Testis (tissue), 2 donors: ENCODE measurements at regions not wholly inside any gene's neighbourhood (a gene's known extent, or its start where the extent isn't known, plus 50 kb on each side); places are given as distances from the start of the nearest gene placed in this dataset.

Experiments
- DNase-seq: peaks from one replicate; pipeline ENCODE4 v3.0.0-alpha.2; 2019
- H3K27ac ChIP-seq, 2 donors: fragments of 200-600 bp; sonication (generic); one replicate each; pipeline ENCODE4 v1.5.1; 2019
- H3K27me3 ChIP-seq: fragments of 200-600 bp; sonication (generic); one replicate; pipeline ENCODE4 v1.5.1; 2019
- H3K36me3 ChIP-seq: fragments of 200-600 bp; sonication (generic); one replicate; pipeline ENCODE4 v1.5.1; 2017; ENCODE audit warnings: low read depth; ENCODE audit errors: missing control alignments
- H3K4me1 ChIP-seq: fragments of 200-600 bp; sonication (generic); one replicate; pipeline ENCODE4 v1.5.1; 2019
- H3K4me3 ChIP-seq, 2 donors: fragments of 200-600 bp; sonication (generic); one replicate each; pipeline ENCODE4 v1.5.1; 2017 to 2019
- H3K9me3 ChIP-seq: fragments of 200-600 bp; sonication (generic); one replicate; pipeline ENCODE4 v1.5.1; 2017
- POLR2A ChIP-seq: fragments of 450-650 bp; IDR thresholded peaks from one replicate; pipeline ENCODE4 v1.6.1; 2017; ENCODE audit warnings: antibody characterized with exemption, mild to moderate bottlenecking, moderate library complexity
- WGBS, 2 donors: methylation state at CpG; one replicate each; pipeline ENCODE4 v1.1.5; 2018; 5-methylcytosine and 5-hydroxymethylcytosine counted together
- intact Hi-C: fragments of 100-400 bp; cut with DNase I; formaldehyde crosslinking; loops from one replicate; pipeline ENCODE4 v1.15.1; 2023; ENCODE audit warnings: low total_unique reads
- TF ChIP-seq, protein P1 (sequence below), 3 experiments: fragments of 450-650 bp in 2 of 3; fragments of 200-600 bp in 1 of 3; sonication (generic) in 1 of 3; IDR thresholded peaks; one replicate each; pipeline ENCODE4 v1.5.1; 2016 to 2019; ENCODE audit warnings: antibody characterized with exemption in 3 of 3, mild to moderate bottlenecking in 2 of 3, moderate library complexity in 1 of 3

DNA sequence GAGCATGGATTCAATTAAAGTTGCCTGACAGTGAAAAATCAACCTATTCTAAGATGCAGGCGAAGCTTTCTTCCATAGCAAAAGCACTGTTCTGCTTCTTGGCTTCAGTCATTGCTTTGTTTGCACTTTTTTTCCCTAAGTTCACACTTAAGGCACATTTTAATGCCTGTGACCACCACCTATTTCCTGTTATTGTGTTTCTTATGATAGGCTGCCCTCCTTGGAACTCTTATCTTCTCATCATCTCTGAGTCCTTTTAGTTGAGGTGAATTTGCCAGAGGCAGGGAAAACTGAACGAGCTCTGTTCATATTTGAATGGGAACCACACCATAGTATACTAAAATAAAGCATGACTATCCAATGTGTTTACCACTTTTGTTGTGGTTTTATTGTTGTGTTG lies 119.8 kb downstream of the SPCS3 start:
- Histone ChIP-seq H3K4me1 (no peaks in the 10 kb centered on the region), H3K27me3 (no peaks in the 10 kb centered on the region), H3K27ac (no peak overlapping the region), H3K36me3 (no peaks in the 10 kb centered on the region), H3K9me3 (no peaks in the 10 kb centered on the region), H3K4me3 (no peak overlapping the region)
- TF ChIP-seq, protein P1, sequence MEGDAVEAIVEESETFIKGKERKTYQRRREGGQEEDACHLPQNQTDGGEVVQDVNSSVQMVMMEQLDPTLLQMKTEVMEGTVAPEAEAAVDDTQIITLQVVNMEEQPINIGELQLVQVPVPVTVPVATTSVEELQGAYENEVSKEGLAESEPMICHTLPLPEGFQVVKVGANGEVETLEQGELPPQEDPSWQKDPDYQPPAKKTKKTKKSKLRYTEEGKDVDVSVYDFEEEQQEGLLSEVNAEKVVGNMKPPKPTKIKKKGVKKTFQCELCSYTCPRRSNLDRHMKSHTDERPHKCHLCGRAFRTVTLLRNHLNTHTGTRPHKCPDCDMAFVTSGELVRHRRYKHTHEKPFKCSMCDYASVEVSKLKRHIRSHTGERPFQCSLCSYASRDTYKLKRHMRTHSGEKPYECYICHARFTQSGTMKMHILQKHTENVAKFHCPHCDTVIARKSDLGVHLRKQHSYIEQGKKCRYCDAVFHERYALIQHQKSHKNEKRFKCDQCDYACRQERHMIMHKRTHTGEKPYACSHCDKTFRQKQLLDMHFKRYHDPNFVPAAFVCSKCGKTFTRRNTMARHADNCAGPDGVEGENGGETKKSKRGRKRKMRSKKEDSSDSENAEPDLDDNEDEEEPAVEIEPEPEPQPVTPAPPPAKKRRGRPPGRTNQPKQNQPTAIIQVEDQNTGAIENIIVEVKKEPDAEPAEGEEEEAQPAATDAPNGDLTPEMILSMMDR (IDR thresholded peaks at IDR 0.05) = no peak
- TF ChIP-seq POLR2A = no peak
- WGBS, 2 donors = 69 to 70% methylated on average over 2 of the region's 2 CpGs
- intact Hi-C loops = no loop called here
- DNase-seq = no peak

DNA sequence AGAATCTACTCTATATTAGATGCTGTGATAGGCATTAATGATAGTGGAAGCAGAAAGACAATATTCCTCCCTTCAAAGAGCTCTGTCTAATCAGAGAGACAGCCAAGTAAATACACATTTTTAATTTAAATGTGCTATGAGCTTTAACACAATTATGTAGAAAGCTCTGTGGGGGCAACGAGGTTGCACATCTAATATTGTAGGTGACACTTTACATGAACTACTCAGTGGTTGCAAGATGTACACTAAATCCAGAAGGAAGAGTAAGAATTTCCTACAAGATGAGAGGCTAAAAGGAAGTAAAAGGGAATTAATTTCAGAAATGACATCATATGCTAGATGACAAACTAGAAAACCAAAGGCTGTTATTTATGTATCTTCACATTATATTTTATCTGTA lies 120.9 kb downstream of the SPCS3 start:
- Histone ChIP-seq H3K4me1 (no peaks in the 10 kb centered on the region), H3K36me3 (no peaks in the 10 kb centered on the region), H3K4me3 (no peak overlapping the region), H3K27ac (no peak overlapping the region), H3K27me3 (no peaks in the 10 kb centered on the region), H3K9me3 (no peaks in the 10 kb centered on the region)
- TF ChIP-seq, protein P1 (IDR thresholded peaks at IDR 0.05) = no peak
- no peak for TF ChIP-seq POLR2A
- intact Hi-C loops = no loop called here
- no peak for DNase-seq
- WGBS, 2 donors = 86 to 95% methylated on average over 1 of the region's 1 CpG

DNA sequence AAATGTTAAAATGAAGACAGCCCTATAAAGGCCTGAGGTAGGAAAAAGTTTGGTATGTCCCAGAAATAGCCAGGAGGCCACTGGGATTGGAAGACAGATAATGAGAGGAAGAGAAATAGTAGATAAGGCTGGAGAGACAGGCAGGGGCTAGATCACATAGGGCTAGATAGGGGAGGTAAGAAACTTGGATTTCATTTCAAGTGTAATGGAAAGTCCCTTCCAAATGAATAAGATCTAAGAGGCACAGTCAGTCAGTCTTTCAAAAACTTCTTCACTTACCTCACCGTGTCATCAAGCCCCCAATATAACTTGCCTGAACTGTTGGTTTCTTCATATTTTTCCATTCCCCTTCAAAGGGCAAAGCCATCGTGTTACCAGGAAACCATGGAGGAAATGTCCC lies 121.8 kb downstream of the SPCS3 start:
- intact Hi-C loops = no loop called here
- H3K27me3 ChIP-seq = no peaks in the 10 kb centered on the region
- H3K4me1 ChIP-seq = no peaks in the 10 kb centered on the region
- no peaks in the 10 kb centered on the region for H3K36me3 ChIP-seq
- DNase-seq = no peak
- H3K27ac ChIP-seq = no peak overlapping the region
- 93 to 99% methylated on average over 2 of the region's 2 CpGs for WGBS, 2 donors
- no peaks in the 10 kb centered on the region for H3K9me3 ChIP-seq
- no peak for TF ChIP-seq POLR2A
- TF ChIP-seq, protein P1 (IDR thresholded peaks at IDR 0.05) = no peak
- no peak overlapping the region for H3K4me3 ChIP-seq

DNA sequence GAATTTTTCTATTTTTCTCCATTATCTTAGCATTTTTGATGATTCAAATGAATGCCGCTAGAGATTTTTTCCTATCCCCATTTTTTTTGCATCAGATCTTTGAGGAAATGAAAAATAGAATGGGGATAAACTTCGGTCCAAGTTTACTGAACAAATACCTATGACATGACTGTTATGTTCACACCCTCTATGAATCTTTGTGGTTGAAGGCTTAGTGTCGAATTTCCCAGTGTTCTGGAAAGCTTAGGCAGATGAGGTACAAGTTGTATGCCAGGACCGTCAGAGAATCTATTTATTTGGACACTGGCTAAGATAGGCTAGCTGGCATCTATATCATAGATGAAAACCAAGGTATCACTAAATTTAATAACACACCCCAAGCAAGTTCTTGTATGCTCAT lies 123.4 kb downstream of the SPCS3 start:
- Histone ChIP-seq H3K4me1 (no peaks in the 10 kb centered on the region), H3K36me3 (no peaks in the 10 kb centered on the region), H3K27ac (no peak overlapping the region), H3K4me3 (no peak overlapping the region), H3K9me3 (no peaks in the 10 kb centered on the region), H3K27me3 (no peaks in the 10 kb centered on the region)
- TF ChIP-seq, protein P1 (IDR thresholded peaks at IDR 0.05) = no peak
- no peak for TF ChIP-seq POLR2A
- 64 to 66% methylated on average over 4 of the region's 4 CpGs for WGBS, 2 donors
- intact Hi-C loops = no loop called here
- DNase-seq = no peak

DNA sequence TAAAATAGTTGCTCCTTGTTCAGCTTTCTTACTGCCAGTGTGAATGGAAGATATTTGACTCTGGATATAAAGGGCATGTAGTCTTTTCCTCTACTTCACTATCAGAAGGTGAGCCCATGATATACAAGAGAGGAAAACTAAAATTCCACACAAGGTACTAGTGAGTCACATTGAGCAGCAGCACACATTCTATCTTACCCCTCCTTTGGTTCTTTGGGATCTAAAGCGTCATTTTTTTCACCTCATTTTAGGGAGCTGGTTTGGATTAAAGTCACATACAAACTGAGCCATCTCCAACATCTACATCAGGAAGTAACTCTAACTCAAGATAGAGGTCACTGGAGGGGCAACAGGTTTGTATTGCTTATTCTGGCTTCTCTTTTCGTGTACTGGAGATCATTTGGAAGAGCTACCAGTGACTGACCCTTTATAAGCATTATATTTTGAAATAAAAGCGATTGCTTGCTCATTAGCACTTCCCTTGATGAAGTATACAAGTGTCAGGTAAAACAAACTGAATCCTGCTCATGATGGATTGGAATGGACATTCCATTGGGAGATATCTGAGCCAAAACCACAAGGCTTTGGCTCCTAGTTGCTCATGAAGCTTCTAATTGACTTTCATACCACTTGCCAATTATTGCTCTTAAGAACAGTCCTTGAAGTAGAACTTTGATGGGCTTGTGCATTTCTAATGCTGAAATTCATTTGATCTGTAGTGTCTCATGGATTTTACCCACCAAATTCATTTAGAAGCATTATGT lies 124.1 kb downstream of the SPCS3 start:
- WGBS, 2 donors = 57 to 69% methylated on average over 3 of the region's 3 CpGs
- no peaks in the 10 kb centered on the region for H3K36me3 ChIP-seq
- H3K27ac ChIP-seq = no peak overlapping the region
- TF ChIP-seq, protein P1 (IDR thresholded peaks at IDR 0.05) = no peak
- no peak for DNase-seq
- intact Hi-C loops = no loop called here
- no peaks in the 10 kb centered on the region for H3K27me3 ChIP-seq
- no peak overlapping the region for H3K4me3 ChIP-seq
- no peaks in the 10 kb centered on the region for H3K9me3 ChIP-seq
- no peaks in the 10 kb centered on the region for H3K4me1 ChIP-seq
